GM19351 (cell line): ENCODE measurements at regions not wholly inside any gene's neighbourhood (a gene's known extent, or its start where the extent isn't known, plus 50 kb on each side); places are given as distances from the start of the nearest gene placed in this dataset.

ENCODE experiments used
- ATAC-seq: cut with Tn5 transposase; IDR thresholded peaks from one replicate; pipeline ENCODE4 v1.9.1; 2021; ENCODE audit warnings: mild to moderate bottlenecking, moderate library complexity; ENCODE audit not compliant: unreplicated experiment

DNA sequence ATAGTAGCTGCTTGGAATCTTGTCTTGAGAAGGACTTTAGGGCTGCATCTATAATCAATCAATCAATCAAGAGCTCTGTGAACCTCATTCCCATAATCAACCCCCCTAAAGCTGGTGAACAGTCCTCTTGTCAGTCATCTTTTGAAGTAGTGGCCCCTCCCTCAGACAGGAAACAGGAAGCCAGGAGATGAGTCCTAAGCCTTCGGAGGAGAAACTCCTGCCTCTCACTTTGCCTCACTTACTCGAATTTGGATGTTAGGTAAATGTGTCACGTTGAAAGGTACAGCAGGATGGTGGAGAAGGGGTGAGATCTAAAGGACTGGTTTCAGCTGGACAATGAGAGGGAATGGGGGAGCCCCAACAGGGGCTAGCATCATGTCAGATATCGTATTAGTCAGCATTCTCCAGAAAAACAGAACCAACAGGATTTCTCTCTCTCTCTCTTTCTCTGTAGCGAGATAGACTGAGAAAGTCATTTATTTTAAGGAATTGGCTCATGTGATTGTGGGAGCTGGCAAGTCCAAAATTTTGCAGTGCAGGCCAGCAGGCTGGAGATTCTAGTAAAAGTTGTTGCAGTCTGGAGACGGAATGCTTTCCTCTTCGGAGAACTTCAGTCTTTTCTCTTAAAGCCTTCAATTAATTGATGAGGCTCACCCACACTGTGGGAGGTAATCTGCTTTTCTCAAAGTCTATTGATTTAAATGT is 144.4 kb upstream of the PWP1 start:
- no peak for ATAC-seq

DNA sequence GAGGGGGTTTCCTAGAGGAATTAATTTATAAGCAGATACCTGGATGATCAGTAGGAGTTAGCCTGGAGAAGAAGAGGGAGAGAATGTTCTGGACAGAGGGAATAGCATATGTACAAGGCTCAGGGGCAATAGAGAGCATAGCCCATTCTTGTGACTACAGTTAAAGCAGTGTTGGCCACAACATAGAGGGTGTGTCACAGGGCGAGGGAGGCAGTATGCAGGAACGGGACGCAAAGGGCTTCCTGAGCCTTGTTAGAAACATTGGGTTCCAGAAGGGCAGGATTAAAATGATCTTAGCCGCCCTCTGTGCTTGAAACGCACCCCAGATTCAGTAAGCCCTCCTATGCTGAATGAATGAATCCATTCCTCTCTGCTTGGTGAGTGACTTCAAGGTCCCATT is 142.2 kb upstream of the PWP1 start:
- no peak for ATAC-seq

DNA sequence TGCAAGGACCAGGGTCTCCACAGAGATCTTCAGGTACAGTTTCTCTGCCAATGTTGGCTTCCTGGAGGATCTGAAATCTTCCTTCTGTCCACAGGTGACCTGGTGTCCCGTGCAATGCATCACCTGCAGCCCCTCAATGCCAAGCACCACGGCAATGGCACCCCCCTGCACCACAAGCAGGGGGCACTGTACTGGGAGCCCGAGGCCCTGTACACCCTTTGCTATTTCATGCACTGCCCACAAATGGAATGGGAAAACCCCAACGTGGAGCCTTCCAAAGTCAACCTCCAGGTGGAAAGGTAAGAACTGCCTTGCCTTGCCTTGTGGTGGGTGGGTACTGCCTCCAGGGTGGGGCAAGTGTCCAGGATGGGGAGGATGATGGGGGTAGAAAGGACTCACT is 141.8 kb upstream of the PWP1 start:
- ATAC-seq = no peak

DNA sequence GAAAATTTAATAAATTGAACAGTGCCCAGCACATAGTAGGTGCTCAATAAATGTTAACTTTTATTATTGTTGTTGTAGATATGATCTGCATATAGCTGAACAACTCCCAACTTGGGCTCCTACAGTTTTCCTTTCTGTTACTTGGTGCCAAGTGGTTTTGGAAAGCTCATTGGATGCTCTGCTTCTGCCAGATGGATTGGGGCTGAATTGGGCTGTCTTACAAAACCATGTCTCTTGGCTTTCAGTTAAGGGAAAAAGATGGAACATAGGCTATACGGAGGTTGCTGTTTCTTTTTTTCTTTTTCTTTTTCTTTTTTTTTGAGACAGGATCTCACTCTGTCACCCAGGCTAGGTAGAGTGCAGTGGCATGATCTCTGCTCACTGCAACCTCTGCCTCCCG is 140.7 kb upstream of the PWP1 start:
- ATAC-seq = no peak

DNA sequence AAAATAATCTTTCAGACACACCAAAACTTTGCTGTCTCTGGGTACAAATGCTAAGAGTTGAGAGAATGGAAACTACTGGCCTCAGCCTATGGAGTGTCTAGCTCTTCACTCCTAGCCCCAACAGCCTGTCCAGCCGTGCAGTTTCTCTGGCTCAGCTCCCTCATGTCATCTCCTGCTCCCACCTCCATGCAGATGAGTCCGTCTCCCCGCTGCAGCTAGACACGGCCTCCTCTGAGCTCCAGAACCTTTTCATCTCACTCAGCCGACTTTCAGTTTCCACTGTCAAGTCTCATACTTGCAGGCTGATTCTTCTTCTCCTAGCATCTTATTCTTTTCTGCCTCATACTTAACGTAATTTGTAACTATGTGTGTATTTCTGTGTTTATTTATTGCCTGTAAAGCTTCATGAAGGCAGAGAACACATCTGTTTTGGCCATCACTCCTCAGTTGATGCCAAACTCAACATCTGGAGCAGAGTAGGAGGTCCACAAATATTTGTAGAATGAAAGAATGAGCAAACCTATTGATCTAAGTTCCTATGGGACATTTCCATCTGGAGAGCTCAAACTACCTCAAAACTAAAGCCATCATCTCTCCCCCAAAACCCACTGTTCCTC is 139.8 kb upstream of the PWP1 start:
- no peak for ATAC-seq

DNA sequence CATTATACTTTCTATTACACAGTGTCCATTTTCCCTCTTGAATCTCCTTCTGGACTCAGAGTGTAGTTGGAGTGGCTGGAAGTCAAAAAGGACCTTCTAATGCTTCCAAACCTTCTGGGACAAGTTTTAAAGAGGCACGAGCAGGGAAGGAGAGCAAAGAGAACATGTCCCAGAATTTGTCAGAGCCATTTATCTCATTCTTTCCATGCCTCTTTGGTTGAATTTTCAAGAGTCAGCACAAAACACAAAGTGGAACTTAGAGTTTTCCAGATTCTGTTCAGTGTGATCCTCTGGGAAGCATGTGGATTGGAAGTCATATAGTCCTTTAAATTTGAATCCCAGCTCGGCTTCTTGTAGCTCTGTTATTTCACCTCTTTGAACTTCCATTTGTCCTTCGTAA is 138.2 kb upstream of the PWP1 start:
- no peak for ATAC-seq

DNA sequence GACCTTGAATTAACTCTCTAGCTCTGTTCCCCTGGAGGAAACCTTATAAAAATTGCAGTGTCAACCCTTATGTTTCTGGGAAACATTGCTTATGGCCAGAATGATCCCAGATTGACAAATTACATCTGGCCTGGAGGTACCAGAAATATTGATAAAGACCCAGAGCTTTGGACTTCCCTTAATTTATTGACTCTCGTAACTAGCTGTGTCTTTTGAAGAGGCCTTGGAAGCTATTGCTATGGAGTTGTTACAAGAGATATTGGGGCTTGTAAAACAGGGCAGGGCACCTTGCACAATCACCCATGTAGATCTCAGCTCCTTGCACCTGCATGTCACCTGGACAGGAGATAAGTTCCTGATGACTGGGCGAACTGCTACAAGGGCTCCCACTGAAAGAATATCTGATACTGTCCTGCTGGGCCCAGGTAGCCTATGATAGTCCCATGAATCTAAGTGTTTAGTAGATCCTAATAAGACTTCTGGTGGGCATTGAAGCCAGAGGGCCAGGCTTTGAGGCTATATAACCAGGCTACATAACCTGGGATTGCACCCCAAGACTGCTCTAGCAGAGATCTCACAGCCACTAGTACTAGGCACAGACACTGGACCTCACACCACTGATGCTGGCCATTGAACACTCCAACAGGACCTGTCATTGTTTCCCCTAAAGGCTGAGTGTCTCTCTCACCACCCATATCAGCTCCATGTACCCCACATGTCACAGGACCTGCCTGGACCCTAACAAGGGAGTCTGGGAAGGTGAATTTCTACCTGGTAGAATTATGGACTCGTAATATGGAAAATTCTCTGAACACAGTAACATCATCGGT is 135.7 kb upstream of the PWP1 start:
- ATAC-seq = no peak

DNA sequence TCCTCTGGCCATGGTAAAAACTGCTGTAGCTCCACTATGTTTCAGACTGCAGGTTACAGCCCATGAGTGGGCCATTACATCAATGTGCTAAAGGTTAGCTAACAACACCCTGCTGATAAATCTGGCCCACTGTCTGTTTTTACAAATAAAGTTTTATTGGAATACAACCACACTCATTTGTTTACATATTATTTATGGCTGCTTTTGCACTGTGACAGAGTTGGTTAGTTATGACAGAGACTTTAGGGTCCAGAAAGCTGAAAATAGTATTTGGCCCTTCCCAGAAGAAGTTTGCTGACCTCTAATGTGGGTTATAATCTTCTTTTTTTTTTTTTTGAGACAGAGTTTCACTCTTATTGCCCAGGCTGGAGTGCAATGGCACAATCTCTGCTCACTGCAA is 134.2 kb upstream of the PWP1 start:
- ATAC-seq = no peak

DNA sequence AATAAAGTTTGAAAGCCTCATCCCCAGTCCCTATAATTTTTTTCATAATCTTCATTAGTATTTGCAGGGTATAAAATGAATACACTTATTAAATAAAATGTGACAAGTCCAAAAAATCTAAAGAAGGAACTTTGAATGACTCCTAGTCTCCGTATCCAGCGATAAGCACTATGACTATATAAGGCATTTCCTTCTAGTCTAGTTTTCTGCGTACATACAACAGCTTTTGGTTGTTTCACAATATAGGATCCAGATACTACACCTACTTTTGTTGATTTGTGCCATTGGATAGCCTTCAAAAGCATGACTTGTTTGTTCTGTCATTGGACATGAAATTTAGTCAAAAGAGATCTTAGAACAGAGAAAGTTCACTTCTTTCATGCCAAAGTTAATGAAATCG is 133.3 kb upstream of the PWP1 start:
- no peak for ATAC-seq

DNA sequence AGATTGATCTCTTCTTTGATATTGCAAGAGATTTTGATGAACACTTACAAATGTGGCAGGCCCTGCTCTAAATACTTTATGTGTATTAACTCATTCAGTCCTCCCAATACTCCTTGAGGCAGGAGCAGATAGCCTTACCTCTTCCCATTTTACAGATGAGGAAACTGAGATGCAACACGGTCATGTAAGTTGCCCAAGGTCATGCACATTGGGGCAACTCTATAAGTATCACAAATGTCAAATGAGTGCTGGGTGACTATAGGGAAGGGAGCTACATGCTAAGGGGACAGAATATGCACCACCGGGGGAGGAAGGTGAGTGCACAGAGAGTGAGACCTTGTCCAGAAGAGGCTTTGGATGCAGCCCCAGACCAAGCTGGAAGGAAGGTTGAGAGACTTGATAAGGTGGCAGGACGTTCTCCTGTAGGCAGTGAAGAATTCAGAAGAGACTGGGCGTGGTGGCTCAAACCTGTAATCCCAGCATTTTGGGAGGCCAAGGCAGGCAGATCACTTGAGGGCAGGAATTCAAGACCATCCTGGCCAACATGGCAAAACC is 132.3 kb upstream of the PWP1 start:
- ATAC-seq = no peak

DNA sequence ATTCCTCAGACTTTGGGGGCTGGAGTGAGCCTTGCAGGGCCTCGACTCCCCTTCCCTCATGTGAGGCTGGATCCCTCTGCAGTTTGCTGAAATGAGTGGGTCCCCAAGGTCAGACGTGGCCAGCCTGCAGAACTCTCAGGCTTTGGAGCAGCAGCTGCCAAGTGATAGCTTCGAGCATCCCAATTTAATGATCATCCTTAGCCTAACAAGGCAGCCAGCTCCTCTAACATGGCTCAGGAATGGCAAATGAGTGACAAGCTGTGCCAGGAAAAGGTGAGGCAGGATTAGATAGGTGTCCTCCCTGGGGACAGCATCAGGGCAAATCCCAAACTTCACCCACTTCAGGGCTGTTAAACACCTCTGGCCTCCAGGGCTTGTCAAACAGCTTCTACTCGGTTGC is 130.7 kb upstream of the PWP1 start:
- ATAC-seq = no peak

DNA sequence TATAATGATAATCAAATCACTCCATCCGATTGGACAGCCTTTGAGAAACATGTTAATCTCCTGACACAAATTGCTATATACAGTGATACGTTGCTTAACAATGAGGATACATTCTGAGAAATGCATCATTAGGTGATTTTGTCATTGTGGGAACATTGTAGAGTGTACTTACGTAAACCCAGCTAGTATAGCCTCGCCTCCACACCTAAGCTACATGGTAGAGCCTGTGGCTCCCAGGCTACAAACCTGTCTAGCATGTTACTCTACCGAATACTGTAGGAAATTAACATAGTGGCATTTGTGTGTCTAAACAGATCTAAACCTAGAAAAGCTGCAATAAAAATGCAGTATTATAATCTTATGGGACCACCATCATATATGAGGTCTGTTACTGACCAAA is 128.6 kb upstream of the PWP1 start:
- ATAC-seq = no peak

DNA sequence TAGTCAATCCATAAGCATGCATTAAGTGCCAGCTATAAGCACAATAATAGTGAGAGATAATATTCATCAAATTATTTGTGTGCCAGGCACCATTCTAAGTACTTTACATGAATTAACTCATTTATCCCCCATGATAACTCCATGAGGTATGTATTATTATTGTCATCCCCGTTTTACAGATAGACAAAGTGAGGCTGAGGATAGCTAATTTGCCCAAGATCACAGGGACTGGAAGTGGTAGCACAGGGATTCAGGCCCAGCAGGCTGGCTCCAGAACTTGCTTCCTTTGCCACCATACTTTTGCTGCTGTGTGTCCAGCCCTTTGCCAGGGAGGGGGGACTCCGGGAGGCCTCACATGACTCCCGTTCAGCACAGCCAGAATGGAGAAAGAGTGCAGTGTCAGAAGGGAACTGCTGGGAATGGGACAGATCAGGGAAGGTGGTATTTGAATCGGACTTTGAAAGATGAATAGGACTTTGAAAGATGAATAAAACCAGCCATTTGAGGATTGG is 128.0 kb upstream of the PWP1 start:
- ATAC-seq = no peak

DNA sequence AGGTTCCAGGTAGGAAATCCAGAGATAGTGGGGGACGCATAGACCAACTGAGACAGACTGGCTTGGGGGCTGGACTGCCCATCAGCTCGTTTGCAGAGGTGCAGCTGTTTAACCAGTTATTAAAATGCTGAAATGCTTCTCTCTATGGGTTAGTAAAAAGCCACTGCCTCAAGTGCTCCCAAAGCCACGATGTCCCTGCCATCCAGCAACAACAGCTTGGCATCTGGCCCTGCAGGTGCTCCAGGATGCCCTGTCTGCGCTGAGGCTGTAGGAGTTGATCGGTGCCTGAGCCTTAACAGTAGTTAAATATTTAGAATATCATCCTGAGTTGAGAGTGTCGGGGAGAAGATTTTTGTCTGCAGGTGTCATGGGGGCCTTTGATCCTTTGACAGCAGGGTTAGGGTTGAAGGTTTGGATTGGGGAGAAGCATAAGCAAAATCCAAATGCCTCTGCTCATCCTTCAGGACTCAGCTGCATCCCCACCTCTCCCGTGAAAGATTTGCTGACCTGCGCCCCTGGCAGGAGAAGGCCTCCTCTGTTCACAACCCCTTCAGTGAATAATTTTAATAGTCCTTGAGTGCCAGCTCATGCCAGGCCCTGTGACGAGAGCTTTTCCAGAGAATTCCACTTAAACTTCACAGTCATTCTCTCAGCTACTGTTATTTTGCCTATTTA is 127.3 kb upstream of the PWP1 start:
- no peak for ATAC-seq

DNA sequence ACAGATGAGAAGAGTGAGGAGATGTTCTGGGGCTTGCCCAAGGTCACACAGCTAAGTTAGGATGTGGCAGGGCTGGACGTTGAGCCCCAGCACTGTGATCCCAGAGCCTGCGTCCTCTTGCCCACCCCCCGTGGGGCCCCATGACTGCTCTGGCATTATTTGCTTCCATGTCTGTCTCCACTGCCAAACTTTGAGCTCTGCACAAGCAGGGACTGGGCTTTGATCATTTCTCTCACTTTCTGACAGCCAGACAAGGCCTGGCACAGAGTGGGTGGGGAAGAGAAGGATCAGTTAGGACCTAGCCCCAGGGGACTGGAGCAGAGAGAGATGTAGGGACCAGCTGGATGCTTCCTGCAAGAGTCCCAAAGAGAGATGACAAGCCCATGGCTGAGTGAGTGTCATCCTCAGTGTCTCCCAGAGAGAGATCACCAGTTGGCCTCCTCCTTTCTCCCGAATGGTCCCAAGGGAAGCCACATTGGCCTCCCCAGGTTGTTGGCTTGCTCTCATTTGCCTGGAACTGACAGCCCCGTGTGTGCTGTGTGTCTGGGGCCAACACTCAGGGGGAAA is 126.7 kb upstream of the PWP1 start:
- ATAC-seq = no peak

DNA sequence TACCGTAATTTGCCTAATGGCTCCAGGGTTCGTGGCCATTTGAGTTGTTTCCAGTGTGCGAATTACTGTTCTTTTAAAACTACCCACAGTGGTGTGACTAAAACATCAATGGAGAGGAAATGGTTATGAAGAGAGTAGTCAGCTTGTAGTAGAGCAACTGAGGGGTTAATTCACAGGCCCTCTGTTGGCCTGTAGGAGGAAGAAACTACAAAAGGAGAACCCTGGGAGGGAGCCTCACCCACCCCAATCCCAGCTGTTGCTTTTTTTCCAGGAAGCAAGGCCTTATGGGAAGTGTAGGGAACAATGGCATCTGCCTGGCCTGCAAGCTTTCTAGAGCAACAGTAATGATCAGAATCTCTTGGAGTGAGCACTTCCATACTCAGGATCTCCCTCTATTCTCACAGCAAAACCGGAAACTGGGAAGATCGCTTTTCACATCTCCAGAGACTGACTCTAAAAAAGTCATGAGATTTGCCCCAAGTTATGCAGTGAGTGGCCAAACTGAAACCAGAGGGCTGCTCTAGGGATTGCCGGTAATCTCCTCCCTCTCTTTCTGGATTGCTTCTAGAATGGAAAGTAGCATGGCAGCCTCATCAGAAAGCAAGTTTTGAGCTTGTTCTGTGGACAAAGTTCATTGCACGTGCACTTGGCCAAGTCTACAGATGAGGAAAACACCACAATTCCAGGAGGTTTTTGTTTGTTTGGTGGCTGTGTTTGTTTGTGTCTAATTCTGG is 125.3 kb upstream of the PWP1 start:
- ATAC-seq = no peak

DNA sequence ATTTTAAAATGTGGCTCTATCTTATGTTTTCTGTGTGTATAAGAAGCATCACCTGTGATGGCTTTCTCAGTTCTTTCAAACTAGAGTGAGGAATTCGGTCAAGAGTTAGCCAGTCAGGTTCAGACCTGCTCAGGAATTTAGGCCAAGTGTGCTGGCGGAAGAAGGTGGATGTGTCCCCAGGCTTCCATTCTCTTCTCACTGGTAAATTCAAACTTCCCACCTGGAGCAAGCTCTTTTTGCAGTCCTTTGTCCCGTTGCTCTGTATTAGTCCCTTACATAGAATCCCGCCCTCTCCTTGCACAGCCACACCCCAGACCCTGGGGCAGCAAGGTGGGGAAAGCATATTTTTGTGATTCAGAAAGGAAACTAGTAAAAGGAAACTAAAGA is 124.7 kb upstream of the PWP1 start:
- ATAC-seq = no peak

DNA sequence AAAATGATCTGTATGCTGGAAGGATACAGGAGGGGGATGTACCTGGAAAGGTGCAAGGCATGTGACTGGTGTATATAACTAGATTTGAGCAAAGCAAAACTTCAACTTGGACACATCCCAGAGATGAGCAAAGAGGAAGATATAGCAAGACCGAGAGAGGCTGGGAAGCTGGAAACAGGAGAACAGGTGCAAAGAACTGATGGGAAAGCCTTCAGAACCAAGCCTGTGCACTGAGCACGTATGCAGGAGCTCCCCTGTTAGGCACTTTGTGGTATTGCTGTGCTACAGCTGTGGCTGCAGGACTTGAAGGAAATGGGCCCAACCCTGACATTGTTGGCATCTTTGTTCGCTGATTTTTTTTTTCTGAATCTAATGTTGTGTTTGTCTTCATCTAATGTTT is 120.7 kb upstream of the PWP1 start:
- no peak for ATAC-seq

DNA sequence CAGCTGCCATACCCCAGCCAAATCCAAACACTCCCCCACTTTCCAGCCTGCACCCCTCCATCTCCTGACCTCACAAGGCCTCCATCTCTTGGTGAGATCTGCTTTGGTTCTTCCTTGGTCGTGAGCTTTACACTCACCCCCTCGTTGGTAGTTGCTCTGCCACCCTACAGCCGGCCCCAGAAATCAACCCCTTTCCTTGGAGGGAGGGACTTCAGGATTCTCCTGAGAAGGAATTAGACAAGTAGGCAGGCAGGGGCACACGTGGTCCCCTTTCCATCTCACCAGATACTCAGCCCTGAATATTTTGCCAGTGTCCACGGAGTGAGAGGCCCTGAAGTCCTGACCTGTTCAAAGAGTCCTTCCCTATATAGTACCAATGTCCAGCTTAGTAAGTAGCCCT is 120.0 kb upstream of the PWP1 start:
- ATAC-seq = no peak
